ENCODE measurements at regions not wholly inside any gene's neighbourhood (a gene's known extent, or its start where the extent isn't known, plus 50 kb on each side); places are given as distances from the start of the nearest gene placed in this dataset.

DNA sequence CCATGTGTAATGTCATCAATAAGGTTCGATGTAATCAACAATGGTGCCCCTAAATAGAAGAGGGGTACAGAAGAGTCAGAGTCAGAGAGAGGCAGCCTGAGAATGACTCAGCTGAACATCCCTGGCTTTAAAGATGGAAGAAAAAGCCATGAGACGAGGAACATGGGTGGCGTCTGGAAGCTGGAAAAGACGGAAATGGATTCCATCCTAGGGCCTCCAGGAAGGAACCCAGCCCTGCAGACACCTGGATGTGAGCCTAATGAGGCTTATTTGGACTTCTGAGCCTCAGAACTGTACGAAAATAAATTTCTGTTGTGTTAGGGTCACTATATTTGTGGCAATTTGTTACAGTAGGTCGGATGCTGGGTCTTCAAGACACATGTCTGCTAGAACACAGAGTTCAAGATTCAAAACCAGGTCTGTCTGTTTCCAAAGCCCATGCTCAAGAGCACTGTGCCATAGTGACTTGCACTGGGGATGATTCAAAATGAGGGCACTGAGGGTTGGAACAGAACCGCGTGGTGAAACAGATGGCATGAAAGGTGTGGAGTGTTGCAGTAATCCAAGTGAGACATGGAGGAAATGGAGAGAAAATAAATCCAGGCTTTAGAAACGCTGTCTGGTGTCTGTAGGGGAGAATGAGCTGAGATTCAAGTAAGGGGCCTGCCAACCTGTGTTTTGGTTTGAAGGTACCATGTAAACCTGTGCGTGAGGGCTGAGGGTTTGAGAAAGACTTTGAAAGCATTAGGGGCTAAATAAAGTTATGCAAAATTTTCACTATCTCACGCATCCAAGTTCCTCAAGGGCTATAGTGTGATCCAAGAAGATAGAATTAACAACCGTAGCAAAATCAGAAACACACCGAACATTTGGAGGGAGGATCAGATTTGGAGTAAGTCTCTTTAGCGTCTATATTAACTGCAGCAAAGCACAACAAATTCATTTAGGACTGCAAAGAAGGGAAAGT, 849.1 kb upstream of the AUTS2 start:
- TF ChIP-seq CBX8 (IDR thresholded peaks at IDR 0.05; ENCODE audit: borderline replicate concordance, low read depth, low read length), result no peak
- no peak for TF ChIP-seq RAD21 (IDR thresholded peaks at IDR 0.05 in 1 of 2, conservative IDR thresholded peaks at IDR 0.05 in 1 of 2; ENCODE audit: low read depth in 2 of 2, low read length in 2 of 2)
- TF ChIP-seq SP1 (IDR thresholded peaks at IDR 0.05; ENCODE audit: low read depth, low read length), result no peak
- no peak for TF ChIP-seq POLR2A (IDR thresholded peaks at IDR 0.05; ENCODE audit: control extremely low read depth in 1 of 2, low read depth in 2 of 2, low read length in 2 of 2)
- TF ChIP-seq MAX (IDR thresholded peaks at IDR 0.05), result no peak
- no peak for TF ChIP-seq TCF12 (IDR thresholded peaks at IDR 0.05; ENCODE audit: low read depth, low read length)
- no peak for TF ChIP-seq SP4 (IDR thresholded peaks at IDR 0.05; ENCODE audit: low read length)
- no peak for TF ChIP-seq SIN3A (conservative IDR thresholded peaks at IDR 0.05 in 1 of 2, IDR thresholded peaks at IDR 0.05 in 1 of 2; ENCODE audit: low read depth in 1 of 2, low read length in 2 of 2)
- no peak for TF ChIP-seq POLR2AphosphoS5 (IDR thresholded peaks at IDR 0.05; ENCODE audit: low read depth, low read length)
- TF ChIP-seq, protein P1, sequence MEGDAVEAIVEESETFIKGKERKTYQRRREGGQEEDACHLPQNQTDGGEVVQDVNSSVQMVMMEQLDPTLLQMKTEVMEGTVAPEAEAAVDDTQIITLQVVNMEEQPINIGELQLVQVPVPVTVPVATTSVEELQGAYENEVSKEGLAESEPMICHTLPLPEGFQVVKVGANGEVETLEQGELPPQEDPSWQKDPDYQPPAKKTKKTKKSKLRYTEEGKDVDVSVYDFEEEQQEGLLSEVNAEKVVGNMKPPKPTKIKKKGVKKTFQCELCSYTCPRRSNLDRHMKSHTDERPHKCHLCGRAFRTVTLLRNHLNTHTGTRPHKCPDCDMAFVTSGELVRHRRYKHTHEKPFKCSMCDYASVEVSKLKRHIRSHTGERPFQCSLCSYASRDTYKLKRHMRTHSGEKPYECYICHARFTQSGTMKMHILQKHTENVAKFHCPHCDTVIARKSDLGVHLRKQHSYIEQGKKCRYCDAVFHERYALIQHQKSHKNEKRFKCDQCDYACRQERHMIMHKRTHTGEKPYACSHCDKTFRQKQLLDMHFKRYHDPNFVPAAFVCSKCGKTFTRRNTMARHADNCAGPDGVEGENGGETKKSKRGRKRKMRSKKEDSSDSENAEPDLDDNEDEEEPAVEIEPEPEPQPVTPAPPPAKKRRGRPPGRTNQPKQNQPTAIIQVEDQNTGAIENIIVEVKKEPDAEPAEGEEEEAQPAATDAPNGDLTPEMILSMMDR (IDR thresholded peaks at IDR 0.05; ENCODE audit: control extremely low read depth in 1 of 3, insufficient read depth in 1 of 3, low read depth in 1 of 3, low read length in 3 of 3), result no peak
- TF ChIP-seq TAF1 (IDR thresholded peaks at IDR 0.05; ENCODE audit: low read depth, low read length), result no peak
- TF ChIP-seq BRCA1 (IDR thresholded peaks at IDR 0.05; ENCODE audit: low read depth, low read length), result no peak

Data from H1 (cell line).